ENCODE measurements at regions not wholly inside any gene's neighbourhood (a gene's known extent, or its start where the extent isn't known, plus 50 kb on each side); places are given as distances from the start of the nearest gene placed in this dataset.

DNA sequence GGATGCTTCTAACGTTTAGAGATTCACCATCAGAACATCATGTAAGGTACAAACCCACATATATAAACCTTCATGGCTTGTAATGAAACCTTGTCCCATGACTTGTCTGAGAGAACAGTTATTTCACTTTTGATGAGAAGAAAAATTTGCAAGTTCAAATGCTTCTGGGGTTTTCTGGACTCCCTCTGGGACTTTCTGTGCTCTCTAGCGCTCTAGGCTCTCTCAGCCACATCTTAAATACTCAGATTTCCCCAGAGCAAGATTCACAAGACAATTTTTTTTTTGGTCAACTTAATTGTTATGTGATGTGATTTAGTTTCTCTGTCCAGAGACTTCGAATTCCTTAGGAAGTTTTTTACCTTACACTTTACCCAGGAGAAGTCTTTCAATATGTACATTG, 282.8 kb upstream of the EDNRB start:
- Histone ChIP-seq H2AFZ (ENCODE audit: low read depth, low read length) (no peak overlapping the region), H3K79me2 (ENCODE audit: low read length) (no peaks in the 10 kb centered on the region), H3K4me3 (ENCODE audit: low read length) (peak overlapping the region; percentile 37), H4K20me1 (ENCODE audit: insufficient read depth, low read length) (no peaks in the 10 kb centered on the region), H3K27ac (ENCODE audit: low read length) (peak overlapping the region; percentile 75), H3K27me3 (ENCODE audit: low read depth, low read length) (no peaks in the 10 kb centered on the region), H3K9ac (ENCODE audit: low read length) (peak overlapping the region; percentile 41; the same call in 1 of the 2 replicates), H3K4me2 (ENCODE audit: low read length) (peak overlapping the region; percentile 66), H3K9me3 (ENCODE audit: insufficient read depth, low read length) (no peaks in the 10 kb centered on the region), H3K4me1 (ENCODE audit: low read length) (peaks cover 62% of the 10 kb centered on the region), H3K36me3 (replicated peaks; ENCODE audit: low read depth, low read length) (no peaks in the 10 kb centered on the region)
- TF ChIP-seq, protein P1, sequence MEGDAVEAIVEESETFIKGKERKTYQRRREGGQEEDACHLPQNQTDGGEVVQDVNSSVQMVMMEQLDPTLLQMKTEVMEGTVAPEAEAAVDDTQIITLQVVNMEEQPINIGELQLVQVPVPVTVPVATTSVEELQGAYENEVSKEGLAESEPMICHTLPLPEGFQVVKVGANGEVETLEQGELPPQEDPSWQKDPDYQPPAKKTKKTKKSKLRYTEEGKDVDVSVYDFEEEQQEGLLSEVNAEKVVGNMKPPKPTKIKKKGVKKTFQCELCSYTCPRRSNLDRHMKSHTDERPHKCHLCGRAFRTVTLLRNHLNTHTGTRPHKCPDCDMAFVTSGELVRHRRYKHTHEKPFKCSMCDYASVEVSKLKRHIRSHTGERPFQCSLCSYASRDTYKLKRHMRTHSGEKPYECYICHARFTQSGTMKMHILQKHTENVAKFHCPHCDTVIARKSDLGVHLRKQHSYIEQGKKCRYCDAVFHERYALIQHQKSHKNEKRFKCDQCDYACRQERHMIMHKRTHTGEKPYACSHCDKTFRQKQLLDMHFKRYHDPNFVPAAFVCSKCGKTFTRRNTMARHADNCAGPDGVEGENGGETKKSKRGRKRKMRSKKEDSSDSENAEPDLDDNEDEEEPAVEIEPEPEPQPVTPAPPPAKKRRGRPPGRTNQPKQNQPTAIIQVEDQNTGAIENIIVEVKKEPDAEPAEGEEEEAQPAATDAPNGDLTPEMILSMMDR (IDR thresholded peaks at IDR 0.05; ENCODE audit: low read depth, low read length): 0 out of 2 replicates have a peak, but pooled peaks have one; percentile 13
- no peak for TF ChIP-seq EZH2phosphoT487 (IDR thresholded peaks at IDR 0.05; ENCODE audit: low read depth)

DNA sequence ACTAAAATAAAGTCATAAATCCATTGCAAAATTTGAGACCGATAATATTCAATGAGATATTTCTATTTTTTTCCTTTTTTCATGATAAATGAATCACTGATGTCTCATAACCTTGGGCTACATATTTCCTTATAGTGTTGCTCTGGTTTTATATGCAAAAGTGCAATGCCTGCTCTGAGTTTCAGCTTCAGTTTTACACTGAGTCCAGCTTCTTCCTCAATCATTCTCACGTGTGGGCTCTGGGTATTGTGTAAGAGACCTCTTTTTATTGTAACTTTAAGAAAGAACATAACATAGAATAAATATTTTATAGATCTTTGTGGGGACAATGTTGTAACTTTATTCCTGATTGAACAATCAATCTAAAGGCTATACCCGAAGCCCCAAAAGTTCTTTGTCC, 280.2 kb upstream of the EDNRB start:
- Histone ChIP-seq H3K9ac (ENCODE audit: low read length) (no peak overlapping the region), H3K79me2 (ENCODE audit: low read length) (no peaks in the 10 kb centered on the region), H4K20me1 (ENCODE audit: insufficient read depth, low read length) (no peaks in the 10 kb centered on the region), H3K4me1 (ENCODE audit: low read length) (peaks cover 77% of the 10 kb centered on the region), H3K4me3 (ENCODE audit: low read length) (no peak overlapping the region), H2AFZ (ENCODE audit: low read depth, low read length) (peak overlapping the region; percentile 4; the same call in 1 of the 2 replicates), H3K27me3 (ENCODE audit: low read depth, low read length) (no peaks in the 10 kb centered on the region), H3K9me3 (ENCODE audit: insufficient read depth, low read length) (no peaks in the 10 kb centered on the region), H3K4me2 (ENCODE audit: low read length) (peak overlapping the region; percentile 23), H3K36me3 (replicated peaks; ENCODE audit: low read depth, low read length) (no peaks in the 10 kb centered on the region), H3K27ac (ENCODE audit: low read length) (0 out of 2 replicates have a peak overlapping the region, but pooled peaks have one; percentile 5)
- no peak for TF ChIP-seq EZH2phosphoT487 (IDR thresholded peaks at IDR 0.05; ENCODE audit: low read depth)
- TF ChIP-seq, protein P1 (IDR thresholded peaks at IDR 0.05; ENCODE audit: low read depth, low read length): no peak

DNA sequence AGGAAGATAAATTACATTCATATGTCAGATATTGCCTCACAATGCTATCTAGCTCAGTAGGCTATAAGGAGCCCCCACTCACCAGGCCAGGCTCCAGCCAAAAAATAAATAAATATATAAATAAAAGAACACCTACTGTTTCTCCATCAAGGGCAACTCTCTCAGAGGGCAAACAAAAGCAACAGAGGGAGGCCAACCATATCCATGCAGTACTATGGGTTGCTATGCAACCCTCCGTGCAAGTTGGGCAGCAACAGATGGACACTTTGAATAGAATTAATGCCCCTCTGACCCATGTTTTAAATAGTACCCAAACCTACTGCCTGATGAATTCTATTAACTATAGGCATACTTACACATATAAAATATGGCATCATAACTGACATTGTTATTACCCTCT, 279.8 kb upstream of the EDNRB start:
- Histone ChIP-seq H3K27me3 (ENCODE audit: low read depth, low read length) (no peaks in the 10 kb centered on the region), H3K9ac (ENCODE audit: low read length) (no peak overlapping the region), H3K4me3 (ENCODE audit: low read length) (no peak overlapping the region), H3K4me2 (ENCODE audit: low read length) (peak overlapping the region; percentile 23), H3K9me3 (ENCODE audit: insufficient read depth, low read length) (no peaks in the 10 kb centered on the region), H2AFZ (ENCODE audit: low read depth, low read length) (0 out of 2 replicates have a peak overlapping the region, but pooled peaks have one; percentile 4), H3K4me1 (ENCODE audit: low read length) (peaks cover 78% of the 10 kb centered on the region), H3K79me2 (ENCODE audit: low read length) (no peaks in the 10 kb centered on the region), H3K27ac (ENCODE audit: low read length) (no peak overlapping the region), H4K20me1 (ENCODE audit: insufficient read depth, low read length) (no peaks in the 10 kb centered on the region), H3K36me3 (replicated peaks; ENCODE audit: low read depth, low read length) (no peaks in the 10 kb centered on the region)
- TF ChIP-seq, protein P1 (IDR thresholded peaks at IDR 0.05; ENCODE audit: low read depth, low read length): no peak
- no peak for TF ChIP-seq EZH2phosphoT487 (IDR thresholded peaks at IDR 0.05; ENCODE audit: low read depth)

GRCh38 chr13:78197231-78197630, 278.6 kb upstream of the EDNRB start:
- no peak overlapping the region for H3K27ac ChIP-seq (ENCODE audit: low read length)
- no peak overlapping the region for H3K4me3 ChIP-seq (ENCODE audit: low read length)
- H3K4me1 ChIP-seq (ENCODE audit: low read length): peaks cover 73% of the 10 kb centered on the region
- peak overlapping the region; percentile 40 for H2AFZ ChIP-seq (ENCODE audit: low read depth, low read length)
- H3K79me2 ChIP-seq (ENCODE audit: low read length): no peaks in the 10 kb centered on the region
- H3K9ac ChIP-seq (ENCODE audit: low read length): no peak overlapping the region
- no peaks in the 10 kb centered on the region for H3K9me3 ChIP-seq (ENCODE audit: insufficient read depth, low read length)
- TF ChIP-seq, protein P1 (IDR thresholded peaks at IDR 0.05; ENCODE audit: low read depth, low read length): no peak
- no peak for TF ChIP-seq EZH2phosphoT487 (IDR thresholded peaks at IDR 0.05; ENCODE audit: low read depth)
- peak overlapping the region; percentile 17 for H3K4me2 ChIP-seq (ENCODE audit: low read length)
- no peaks in the 10 kb centered on the region for H4K20me1 ChIP-seq (ENCODE audit: insufficient read depth, low read length)
- H3K27me3 ChIP-seq (ENCODE audit: low read depth, low read length): no peaks in the 10 kb centered on the region
- no peaks in the 10 kb centered on the region for H3K36me3 ChIP-seq (replicated peaks; ENCODE audit: low read depth, low read length)
